ENCODE measurements at regions not wholly inside any gene's neighbourhood (a gene's known extent, or its start where the extent isn't known, plus 50 kb on each side); places are given as distances from the start of the nearest gene placed in this dataset.
"Not testable (repeated sequence)": the region's sequence is repeated elsewhere in the genome, so short reads cannot be mapped to it uniquely, and the experiment has no call there.

DNA sequence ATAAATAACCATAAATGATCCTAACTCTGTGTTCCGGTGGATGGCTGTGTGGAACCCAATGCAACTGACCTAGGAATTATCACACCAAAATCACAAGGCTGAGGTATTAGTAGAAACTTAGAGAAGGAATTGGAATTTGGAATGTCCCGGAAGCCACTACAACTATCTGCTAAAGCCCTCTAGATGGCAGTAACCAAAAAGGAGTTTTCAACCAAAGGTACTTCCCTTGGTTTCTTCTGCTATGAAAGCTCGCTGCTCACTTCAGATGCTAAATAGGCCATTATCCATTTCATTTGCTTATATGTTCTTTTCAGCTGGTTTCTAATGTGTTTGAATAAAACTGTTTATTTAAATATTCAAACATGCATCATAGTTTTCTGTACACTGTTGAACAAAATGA lies 1589.1 kb upstream of the SPRY2 start:
- in situ Hi-C loops (cut with MboI; ENCODE audit: low sequenced_read_pairs) = no loop called here

DNA sequence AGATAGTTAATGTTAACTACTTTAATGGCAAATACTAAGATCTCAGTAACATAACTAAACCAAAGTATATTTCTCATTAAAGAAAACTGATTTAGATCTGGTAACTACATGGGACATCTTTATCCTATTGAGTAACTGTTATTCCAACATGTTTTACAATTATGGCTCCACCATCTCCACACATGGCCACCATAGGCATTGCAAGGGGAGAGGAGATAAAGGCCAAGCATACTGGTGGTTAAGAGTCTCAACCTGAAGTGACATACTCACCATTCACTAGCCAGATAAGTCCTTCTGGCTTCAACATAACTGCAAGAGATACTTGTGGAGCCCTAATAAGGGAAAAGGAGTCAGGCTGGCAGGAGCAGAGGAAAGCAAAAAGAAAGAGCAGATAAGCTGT lies 1586.4 kb upstream of the SPRY2 start:
- in situ Hi-C loops (cut with MboI; ENCODE audit: low sequenced_read_pairs) = no loop called here

DNA sequence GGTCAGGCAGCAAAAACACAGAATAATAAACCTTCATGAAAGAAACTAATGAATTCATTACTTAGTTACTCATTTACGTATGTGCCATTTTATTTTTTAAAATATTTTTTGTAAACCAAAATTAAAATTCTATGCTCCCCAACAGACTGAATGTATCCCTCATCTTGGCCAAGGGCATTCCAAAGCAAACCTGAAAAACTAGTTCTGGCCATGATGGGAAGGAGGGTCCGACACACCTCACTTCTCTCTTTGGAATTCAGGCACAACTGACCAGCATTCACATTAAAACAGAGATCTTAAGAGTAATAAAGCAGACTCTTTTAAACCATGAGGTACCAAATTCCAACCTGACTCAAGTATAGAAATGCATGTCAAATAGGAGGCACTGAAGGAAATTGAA lies 1576.9 kb upstream of the SPRY2 start:
- in situ Hi-C loops (cut with MboI; ENCODE audit: low sequenced_read_pairs) = no loop called here

DNA sequence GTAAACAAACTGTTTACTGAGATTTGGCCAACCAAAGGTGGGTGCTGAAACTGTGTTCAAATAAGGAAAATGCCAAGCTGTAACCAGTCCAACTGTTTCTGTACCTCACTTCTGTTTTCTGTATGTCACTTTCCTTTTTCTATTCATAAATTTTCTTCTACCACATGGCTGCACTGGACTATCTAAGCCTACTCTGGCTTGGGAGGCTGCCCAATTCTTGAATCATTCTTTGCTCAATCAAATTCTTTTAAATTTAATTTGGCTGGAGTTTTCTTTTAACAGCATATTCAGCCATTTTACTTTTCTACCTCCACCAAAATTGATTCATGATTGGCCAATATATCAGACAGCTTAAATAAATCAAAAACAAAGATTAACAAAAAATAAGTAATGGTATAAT lies 1575.5 kb upstream of the SPRY2 start:
- in situ Hi-C loops (cut with MboI; ENCODE audit: low sequenced_read_pairs) = no loop called here

DNA sequence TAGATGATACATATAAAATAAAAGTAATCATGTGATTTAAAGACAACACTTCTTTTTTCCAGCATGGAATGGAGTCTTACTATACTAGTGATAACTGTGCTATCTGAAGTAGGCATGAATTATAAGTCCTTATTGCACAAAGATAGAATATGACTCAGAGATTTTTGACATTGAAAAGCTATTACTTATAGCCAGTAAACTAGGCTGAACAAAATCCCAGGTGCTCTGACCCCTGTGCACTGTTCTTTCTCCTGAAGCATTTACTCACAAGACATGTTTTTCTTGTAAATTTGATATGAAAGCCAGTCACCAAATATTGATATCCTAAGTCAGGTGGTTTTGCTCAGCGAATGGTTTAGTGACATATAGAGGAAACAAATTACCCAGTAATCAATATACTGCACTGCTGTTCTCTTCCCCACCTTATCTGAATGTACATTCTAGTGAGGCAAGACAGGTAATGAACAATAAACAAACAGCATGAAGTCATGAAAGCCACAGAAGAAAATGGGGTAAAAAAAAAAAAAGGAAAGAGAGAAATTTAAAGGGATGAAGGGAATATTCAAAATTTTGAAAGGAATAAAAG lies 1567.0 kb upstream of the SPRY2 start:
- in situ Hi-C loops (cut with MboI; ENCODE audit: low sequenced_read_pairs) = no loop called here

DNA sequence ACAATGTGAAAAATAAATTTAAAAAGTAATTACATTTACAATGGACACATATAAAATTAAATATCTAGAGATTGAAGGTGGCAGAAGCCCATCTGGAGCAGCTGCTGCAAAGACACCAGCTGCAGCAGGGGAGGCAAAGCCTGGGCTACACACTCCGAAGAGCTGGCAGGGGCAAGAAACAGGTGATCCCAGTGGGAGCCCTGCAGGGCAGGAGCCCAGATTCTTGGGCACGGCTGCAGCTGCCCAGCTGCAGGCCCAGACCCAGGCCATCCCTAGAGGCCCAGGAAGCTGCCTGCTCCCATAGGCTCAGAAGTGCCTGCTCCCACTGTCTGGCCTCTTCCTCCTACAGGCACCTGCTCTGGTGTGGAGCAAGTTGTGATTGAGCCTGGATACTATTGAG lies 1547.9 kb upstream of the SPRY2 start:
- in situ Hi-C loops (cut with MboI; ENCODE audit: low sequenced_read_pairs) = no loop called here

DNA sequence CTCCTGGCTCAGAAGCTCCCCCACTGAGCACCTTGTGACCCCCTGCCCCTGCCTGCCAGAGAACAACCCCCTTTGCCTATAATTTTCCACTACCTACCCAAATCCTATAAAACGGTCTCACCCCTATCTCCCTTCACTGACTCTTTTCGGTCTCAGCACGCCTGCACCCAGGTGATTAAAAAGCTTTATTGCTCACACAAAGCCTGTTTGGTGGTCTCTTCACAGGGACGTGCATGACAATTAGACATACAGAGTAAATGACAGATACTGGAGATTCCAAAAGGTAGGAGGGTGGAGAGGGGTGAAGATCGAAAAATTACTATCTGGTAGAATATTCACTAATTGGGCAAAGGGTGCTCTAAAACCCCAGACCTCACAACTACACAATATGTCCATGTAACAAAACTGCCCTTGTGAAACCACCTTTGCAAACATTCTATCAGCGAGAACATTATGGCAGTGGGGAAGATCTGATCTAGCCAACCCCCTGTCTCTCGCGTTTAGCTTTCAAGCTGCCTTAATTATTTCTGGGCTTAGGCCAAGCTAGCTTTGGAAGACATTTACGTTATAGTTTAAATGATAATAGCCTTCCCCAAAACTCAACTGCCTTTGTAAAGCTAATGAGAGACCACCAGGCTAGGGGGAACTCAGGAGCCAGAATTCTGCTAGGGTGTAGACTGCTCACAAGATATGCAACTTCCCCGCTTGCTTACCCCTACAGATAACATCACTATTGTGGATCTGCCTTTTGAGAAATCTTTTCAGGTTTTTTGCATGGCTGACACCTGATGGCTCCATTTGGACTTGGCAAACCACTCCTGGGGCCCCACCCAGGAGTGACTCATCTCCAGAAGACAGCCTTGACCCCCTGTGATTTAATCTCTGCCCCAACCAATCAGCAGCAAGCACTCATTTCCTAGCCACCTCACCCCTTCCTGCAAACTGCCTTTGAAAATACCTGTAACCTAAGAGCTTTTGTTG lies 1534.0 kb upstream of the SPRY2 start:
- in situ Hi-C loops (cut with MboI; ENCODE audit: low sequenced_read_pairs) = no loop called here

DNA sequence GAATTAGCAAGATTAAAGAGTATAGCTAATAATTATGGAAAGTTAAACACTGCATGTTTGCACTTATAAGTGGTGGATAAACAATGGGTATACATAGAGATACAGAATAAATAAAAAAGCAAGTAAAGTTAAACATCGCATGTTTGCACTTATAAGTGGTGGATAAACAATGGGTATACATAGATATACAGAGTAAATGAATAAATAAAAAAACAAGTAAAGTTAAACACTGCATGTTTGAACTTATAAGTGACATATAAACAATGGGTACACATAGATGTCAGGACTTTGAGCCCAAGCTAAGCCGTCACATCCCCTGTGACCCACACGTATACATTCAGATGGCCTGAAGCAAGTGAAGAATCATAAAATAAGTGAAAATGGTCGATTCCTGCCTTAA lies 1533.3 kb upstream of the SPRY2 start:
- in situ Hi-C loops (cut with MboI; ENCODE audit: low sequenced_read_pairs) = no loop called here

DNA sequence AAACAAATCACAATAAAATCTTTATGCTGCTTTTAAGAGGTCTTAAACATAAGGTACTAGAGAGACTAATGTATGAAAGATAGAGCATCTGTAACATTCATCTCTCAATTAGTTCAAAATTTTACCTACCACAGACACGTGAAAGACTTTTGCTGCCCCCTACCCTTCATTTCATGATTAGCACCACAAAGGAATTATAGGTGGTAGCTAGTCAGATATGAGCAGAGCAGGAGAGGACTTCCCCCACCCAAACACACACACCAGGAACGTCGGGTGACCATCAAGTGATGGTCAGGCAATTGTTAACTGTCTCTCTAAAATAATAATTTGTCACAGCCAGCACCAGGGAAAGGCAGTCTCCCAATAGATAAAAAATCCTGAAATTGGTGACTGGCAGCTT lies 1531.7 kb upstream of the SPRY2 start:
- in situ Hi-C loops (cut with MboI; ENCODE audit: low sequenced_read_pairs) = no loop called here

DNA sequence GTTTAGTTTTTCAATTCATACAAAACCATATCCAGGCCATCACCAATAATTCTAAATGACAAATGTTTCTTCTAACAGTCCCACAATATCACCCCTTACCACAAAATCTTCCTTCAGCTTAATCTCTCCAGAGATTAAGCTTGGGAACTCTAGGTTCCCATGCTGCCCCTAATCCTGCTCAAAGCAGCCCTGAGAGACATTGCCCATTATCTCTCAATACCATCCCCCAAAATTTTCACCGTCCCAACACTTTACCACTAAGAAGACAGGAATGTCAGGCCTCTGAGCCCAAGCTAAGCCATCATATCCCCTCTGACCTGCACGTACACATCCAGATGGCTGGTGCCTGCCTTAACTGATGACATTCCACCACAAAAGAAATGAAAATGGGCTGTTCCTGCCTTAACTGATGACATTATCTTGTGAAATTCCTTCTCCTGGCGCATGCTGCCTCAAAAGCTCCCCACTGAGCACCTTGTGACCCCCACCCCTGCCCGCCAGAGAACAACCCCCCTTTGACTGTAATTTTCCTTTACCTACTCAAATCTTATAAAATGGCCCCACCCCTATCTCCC lies 1530.9 kb upstream of the SPRY2 start:
- in situ Hi-C loops (cut with MboI; ENCODE audit: low sequenced_read_pairs) = not testable (repeated sequence)

DNA sequence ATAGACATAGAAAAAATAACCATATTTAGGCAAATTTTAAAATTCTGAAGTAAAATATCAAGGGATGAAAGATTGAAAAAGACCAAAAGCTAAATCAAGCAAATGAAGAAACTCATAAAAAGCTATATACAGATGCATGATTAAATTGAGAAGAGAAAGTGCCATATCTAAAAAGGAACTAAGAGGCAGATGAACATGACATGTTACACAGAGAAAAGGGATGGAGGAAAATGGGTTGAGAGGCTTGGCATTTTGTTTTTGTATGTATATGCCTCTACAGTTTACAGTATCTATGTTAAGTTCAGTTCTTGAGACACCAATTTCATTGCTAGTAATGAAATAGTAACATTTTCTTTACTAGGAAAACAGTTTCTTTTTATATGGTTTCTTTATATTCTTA lies 1507.4 kb upstream of the SPRY2 start:
- in situ Hi-C loops (cut with MboI; ENCODE audit: low sequenced_read_pairs) = no loop called here

DNA sequence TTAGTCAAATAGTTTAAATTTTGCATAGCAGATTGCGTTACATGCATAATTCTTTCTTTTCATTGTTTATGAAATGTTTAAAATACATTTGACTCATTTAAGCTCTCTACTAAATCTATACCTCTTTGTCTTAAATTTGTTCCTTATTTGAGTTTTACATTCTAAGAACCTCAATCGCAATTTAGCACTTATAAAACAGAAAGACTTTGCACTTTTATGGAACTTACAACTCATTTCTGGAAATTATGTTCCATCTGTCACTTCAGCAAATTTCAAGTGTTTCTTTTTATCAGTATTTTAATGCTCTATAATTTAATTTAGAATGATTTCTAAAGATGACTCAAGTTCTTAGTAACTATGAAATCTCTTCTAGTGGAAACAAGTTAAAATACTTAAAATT lies 1505.8 kb upstream of the SPRY2 start:
- in situ Hi-C loops (cut with MboI; ENCODE audit: low sequenced_read_pairs) = no loop called here

DNA sequence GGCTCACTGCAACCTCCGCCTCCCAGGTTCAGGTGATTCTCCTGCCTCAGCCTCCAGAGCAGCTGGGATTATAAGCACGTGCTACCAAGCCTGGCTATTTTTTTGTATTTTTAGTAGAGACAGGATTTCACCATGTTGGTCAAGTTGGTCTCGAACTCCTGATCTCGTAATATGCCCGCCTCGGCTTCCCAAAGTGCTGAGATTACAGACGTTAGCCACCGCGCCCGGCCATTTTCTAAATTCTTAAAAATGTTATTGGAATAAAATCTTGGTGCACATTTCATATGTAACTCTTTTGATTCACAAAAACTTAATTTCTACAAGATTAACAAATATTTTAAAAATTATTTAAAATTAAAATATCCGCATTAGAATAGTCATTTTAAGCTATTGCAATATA lies 1480.3 kb upstream of the SPRY2 start:
- in situ Hi-C loops (cut with MboI; ENCODE audit: low sequenced_read_pairs) = no loop called here

DNA sequence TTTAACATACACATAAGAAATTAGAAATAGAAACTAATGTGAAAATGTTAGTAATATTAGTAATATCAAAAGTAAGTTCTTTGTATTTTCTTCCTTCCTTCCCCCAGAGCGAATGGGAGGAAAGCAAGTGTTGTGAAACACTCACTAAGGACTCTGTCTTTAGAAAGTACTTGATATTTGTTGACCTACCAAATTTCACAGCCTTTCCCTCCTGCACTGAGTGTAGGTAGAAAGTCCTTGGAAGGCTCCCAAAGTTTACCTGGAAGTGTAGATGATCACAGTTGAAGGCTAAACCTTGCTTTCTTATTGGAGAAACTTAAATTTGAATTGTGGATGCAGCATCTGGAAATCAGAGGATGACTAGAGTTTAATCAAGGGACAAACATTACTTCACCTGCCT lies 1459.5 kb upstream of the SPRY2 start:
- in situ Hi-C loops (cut with MboI; ENCODE audit: low sequenced_read_pairs) = no loop called here

DNA sequence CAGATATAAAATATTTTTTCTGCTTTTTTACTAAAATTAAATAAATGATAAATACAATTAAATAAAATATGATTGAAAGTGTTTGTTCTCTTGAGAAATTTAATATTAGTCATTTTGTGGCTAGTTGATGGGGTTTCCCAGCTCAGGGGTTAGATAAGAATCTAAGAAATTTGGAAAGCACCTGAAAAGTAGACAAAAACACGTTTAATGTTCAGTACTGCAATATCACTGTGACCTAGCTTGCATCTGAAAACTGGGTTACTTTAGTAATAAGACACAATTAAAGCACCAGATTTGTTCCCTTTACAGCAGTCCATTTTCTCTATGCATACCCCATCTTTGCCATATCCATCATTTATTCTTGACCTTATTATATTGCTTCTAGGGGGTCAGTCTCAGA lies 1454.8 kb upstream of the SPRY2 start:
- in situ Hi-C loops (cut with MboI; ENCODE audit: low sequenced_read_pairs) = no loop called here

DNA sequence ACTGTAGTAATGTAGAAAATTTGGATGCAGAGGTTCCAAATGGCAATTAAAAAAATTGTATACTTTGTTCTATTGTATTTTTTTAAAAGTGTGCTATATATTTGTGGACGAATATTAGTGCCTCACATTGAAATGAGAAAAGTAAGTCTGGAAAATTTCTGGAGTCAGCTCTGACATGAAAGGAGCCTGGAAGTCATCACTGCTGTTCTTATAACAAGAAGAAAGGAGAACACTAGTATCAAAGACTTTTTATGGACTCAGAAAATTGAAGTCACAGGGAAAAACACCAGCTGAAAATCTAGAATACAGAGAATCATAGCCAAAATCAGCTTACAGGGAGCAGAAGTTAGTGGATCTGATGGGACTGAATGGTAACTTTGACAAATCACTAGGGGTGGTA lies 1450.7 kb upstream of the SPRY2 start:
- in situ Hi-C loops (cut with MboI; ENCODE audit: low sequenced_read_pairs) = no loop called here

DNA sequence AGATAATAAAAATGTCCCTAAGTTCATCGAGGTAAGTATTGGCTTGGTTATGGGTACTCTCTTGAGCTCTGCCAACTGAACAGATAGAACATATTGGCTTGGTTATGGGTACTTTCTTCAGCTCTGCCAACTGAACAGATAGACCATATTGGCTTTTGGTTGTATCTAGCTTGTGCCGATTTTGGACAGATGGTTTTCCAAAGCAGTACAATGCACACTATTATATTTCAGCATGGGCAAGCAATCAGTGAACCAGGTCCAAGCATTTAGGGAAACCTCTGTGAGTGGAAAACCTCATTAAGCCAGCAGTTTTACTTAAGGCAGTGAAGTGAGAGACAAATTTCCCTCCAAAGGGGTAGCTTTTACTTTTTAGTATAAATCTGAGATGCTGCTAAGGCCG lies 1440.5 kb upstream of the SPRY2 start:
- in situ Hi-C loops (cut with MboI; ENCODE audit: low sequenced_read_pairs) = no loop called here

DNA sequence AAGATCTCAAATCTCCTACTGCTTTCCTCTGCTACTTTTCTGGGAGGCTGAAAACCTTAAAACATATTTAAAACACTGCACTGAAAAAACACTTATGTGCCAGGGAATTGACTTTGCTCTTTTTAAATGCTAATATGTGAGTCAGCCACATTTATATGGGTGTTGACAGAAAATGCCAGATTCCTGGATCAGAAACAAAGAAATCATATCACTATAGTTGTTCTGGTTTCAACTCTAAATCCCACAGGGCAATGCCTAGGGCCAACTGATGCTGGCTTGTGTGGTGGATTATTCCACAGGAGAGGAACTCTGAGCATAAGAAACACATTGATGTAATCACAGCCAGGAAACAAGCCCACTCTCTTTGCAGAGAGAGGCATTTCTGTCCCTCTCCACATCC lies 1439.0 kb upstream of the SPRY2 start:
- in situ Hi-C loops (cut with MboI; ENCODE audit: low sequenced_read_pairs) = no loop called here

DNA sequence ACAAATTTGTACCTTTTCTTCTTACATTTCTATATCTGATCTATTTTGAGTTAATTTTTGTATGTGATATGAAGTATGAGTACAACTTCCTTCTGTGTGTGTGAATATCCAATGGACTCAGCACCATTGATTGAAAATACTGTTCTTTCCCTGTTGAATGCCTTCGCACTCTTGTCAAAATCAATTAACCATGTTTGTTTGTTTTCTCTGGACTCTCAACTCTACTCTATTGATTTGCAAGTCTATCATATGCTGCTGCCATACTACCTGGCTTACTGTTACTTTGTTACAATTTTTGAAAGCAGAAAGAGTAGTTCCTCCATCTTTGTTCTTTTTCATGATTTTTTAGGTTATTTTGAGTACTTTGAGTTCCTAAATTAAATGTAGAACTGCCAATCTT lies 1437.4 kb upstream of the SPRY2 start:
- in situ Hi-C loops (cut with MboI; ENCODE audit: low sequenced_read_pairs) = no loop called here

DNA sequence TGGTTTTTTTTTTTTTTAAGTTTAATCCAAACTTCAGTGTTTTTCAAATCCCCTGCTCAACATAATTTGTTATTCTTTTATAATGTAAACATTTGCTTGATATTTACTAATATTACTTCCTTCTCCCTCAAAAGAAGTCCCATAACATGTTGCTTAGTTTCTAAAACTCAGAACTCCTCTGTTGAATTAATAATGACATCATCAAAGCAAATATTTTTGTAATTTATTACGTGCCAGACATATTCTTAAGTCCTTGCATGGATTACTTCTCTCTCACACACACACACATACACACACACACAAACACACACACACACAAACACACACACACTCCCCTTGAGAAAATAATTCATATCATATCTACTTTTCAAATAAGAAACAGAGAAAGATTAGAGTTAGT lies 1432.3 kb upstream of the SPRY2 start:
- in situ Hi-C loops (cut with MboI; ENCODE audit: low sequenced_read_pairs) = no loop called here

DNA sequence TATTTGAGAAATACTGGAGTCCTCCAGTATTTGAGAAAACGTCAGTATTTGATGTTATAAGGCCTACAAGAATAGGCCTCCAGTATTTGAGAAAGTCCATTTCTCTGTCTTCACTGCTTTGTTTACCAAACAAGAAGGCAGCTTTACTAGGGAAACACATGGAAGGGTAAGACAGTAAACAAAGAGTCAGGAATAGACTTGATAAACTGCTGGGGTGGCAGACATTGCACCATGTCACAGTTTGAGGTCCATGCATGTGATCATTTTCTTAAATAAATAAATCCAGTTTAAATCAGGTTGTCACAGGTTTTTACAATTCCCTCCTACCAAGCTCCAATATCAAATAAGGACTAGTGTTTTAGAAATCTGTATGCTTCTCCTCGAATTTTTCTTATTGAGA lies 1431.0 kb upstream of the SPRY2 start:
- in situ Hi-C loops (cut with MboI; ENCODE audit: low sequenced_read_pairs) = no loop called here

DNA sequence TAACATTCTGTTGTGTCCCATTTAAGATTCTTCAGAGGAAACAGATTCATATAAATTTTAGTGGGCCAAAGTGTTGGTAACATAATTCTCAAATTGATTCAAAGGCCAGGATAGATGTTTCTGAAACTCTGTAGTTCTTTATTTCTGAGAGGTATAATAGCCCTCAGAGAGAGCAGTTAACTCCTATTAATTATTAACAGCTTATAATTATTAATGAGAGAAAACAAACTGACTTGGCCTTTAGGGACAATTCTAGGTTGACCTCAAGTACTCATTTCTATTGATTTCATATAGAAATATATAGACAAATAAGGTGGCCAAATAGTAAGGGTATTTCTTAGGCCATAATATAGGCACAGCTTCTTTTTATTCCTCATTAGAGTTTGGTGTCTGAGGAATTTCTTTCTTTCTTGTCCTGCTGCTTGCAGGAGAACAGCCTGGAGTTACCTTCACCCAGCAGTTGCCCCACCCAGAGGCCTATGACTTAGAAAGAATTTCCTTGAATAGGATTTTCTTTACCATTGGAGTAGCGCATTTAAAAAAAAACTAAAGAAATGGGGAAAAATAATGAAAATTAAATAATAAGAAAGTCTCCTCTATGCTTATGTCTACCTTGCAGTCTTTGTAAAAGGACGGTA lies 1430.1 kb upstream of the SPRY2 start:
- in situ Hi-C loops (cut with MboI; ENCODE audit: low sequenced_read_pairs) = no loop called here

Data from HL-60/S4 treated with phorbol 12-myristate 13-acetate at 8.2 ng/mL for 4 days and 3 days (cell line).